Neural cell (in vitro differentiated cells): ENCODE measurements at regions not wholly inside any gene's neighbourhood (a gene's known extent, or its start where the extent isn't known, plus 50 kb on each side); places are given as distances from the start of the nearest gene placed in this dataset.

Experiments
- H2AFZ ChIP-seq: fragments of 200-600, 300-800 bp; sonication (generic), shearing (Covaris generic); 2 replicates; pipeline ENCODE4 v1.6.0; 2014; ENCODE audit warnings: low read depth, mild to moderate bottlenecking, antibody characterized with exemption, low read length, moderate library complexity
- H3F3A ChIP-seq: fragments of 200-600 bp; shearing (Covaris generic); 2 replicates; pipeline ENCODE4 v1.6.1; 2016; ENCODE audit warnings: mild to moderate bottlenecking, moderate library complexity, mixed read lengths, antibody characterized with exemption, low read length; ENCODE audit not compliant: insufficient read depth, poor library complexity, severe bottlenecking
- H3K27ac ChIP-seq: fragments of 200-600, 300-800 bp; sonication (generic), shearing (Covaris generic); 2 replicates; pipeline ENCODE4 v1.5.1; 2014; ENCODE audit warnings: mild to moderate bottlenecking, low read length, moderate library complexity
- H3K27me3 ChIP-seq: fragments of 300-800, 200-600 bp; sonication (generic), shearing (Covaris generic); 2 replicates; pipeline ENCODE4 v1.6.0; 2014; ENCODE audit warnings: mild to moderate bottlenecking, low read depth, low read length, moderate library complexity; ENCODE audit not compliant: insufficient read depth
- H3K36me3 ChIP-seq: fragments of 300-800, 200-600 bp; sonication (generic), shearing (Covaris generic); 2 replicates; pipeline ENCODE4 v1.5.1; 2014; ENCODE audit warnings: mild to moderate bottlenecking, antibody characterized with exemption, low read length, moderate library complexity; ENCODE audit not compliant: insufficient read depth
- H3K4me2 ChIP-seq: fragments of 300-800, 200-600 bp; sonication (generic), shearing (Covaris generic); 2 replicates; pipeline ENCODE4 v1.6.0; 2014; ENCODE audit warnings: mild to moderate bottlenecking, low read length
- H3K4me3 ChIP-seq: fragments of 300-800, 200-600 bp; sonication (generic), shearing (Covaris generic); 2 replicates; pipeline ENCODE4 v1.5.1; 2014; ENCODE audit warnings: mild to moderate bottlenecking, low read length, moderate library complexity
- H3K79me2 ChIP-seq: fragments of 200-600 bp; shearing (Covaris generic); replicated peaks from 2 replicates; pipeline ENCODE4 v1.6.0; 2014; ENCODE audit warnings: mild to moderate bottlenecking, low read length, moderate library complexity; ENCODE audit not compliant: insufficient read depth
- H3K9ac ChIP-seq: fragments of 300-800, 200-600 bp; sonication (generic), shearing (Covaris generic); 2 replicates; pipeline ENCODE4 v1.6.1; 2016; ENCODE audit warnings: mild to moderate bottlenecking, low read length, mixed read lengths
- H3K9me2 ChIP-seq: fragments of 200-600 bp; shearing (Covaris generic); 2 replicates; pipeline ENCODE4 v1.6.1; 2016; ENCODE audit warnings: mild to moderate bottlenecking, low read length, mixed read lengths; ENCODE audit not compliant: insufficient read depth
- H3K9me3 ChIP-seq: fragments of 200-600, 300-800 bp; sonication (generic), shearing (Covaris generic); 2 replicates; pipeline ENCODE4 v1.6.1; 2016; ENCODE audit warnings: mild to moderate bottlenecking, mixed run types, low read length, moderate library complexity, mixed read lengths
- H4K20me1 ChIP-seq: fragments of 200-600 bp; shearing (Covaris generic); 2 replicates; pipeline ENCODE4 v1.6.1; 2016; ENCODE audit warnings: mild to moderate bottlenecking, mixed run types; ENCODE audit not compliant: insufficient read depth
- EP300 ChIP-seq: fragments of 450-650 bp; conservative IDR thresholded peaks from 2 replicates; pipeline ENCODE4 v1.6.1; 2014; ENCODE audit warnings: antibody characterized with exemption, mild to moderate bottlenecking, moderate library complexity; ENCODE audit not compliant: poor library complexity, severe bottlenecking
- EZH2 ChIP-seq: fragments of 200-600, 300-800 bp; shearing (Covaris generic), sonication (generic); IDR thresholded peaks from 2 replicates; pipeline ENCODE4 v1.6.1; 2014; ENCODE audit warnings: antibody characterized with exemption, low read length, borderline replicate concordance, mild to moderate bottlenecking; ENCODE audit not compliant: insufficient read depth, poor library complexity, severe bottlenecking
- TF ChIP-seq, protein P1 (sequence below): IDR thresholded peaks from 2 replicates; pipeline ENCODE4 v1.6.1; 2012; ENCODE audit warnings: borderline replicate concordance

DNA sequence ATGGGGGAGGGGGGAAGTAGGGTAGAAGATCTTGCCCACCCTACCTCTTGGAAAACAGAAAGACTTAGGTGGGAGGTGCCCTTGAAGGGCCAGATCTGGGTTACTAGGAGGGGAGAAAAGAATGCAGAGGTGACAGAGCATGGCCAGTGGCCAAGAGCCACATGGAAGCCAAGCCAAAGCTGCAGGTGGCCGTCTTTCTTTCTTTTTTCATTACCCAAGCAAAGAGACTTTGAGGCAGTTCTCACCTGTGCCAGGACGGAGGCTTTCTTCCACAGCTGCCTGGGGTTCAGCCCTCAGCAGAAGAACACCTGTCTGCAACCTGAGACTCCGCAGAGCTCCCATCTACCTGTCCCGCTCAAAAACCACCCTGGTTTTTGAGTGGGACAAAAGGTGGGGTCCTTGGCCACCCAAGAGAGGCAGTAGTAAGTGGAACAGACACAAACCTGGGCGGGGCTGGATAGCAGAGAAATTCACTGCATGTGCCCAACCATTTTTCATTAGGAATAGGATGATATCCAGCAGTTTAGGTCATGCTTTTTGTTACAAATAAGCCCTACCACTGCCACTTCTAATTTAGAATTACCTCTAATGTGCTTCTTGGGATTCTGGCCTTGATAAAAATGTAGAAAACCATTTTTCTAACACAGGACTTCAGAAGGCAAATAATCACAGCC lies 116.5 kb downstream of the DYRK2 start:
- Histone ChIP-seq H3K9me3 (no peaks in the 10 kb centered on the region), H2AFZ (no peak overlapping the region), H3F3A (no peaks in the 10 kb centered on the region), H4K20me1 (no peaks in the 10 kb centered on the region), H3K4me3 (no peak overlapping the region), H3K79me2 (no peaks in the 10 kb centered on the region), H3K36me3 (no peaks in the 10 kb centered on the region), H3K27me3 (no peaks in the 10 kb centered on the region), H3K27ac (no peak overlapping the region), H3K9me2 (no peaks in the 10 kb centered on the region), H3K9ac (no peak overlapping the region), H3K4me2 (no peak overlapping the region)
- TF ChIP-seq, protein P1, sequence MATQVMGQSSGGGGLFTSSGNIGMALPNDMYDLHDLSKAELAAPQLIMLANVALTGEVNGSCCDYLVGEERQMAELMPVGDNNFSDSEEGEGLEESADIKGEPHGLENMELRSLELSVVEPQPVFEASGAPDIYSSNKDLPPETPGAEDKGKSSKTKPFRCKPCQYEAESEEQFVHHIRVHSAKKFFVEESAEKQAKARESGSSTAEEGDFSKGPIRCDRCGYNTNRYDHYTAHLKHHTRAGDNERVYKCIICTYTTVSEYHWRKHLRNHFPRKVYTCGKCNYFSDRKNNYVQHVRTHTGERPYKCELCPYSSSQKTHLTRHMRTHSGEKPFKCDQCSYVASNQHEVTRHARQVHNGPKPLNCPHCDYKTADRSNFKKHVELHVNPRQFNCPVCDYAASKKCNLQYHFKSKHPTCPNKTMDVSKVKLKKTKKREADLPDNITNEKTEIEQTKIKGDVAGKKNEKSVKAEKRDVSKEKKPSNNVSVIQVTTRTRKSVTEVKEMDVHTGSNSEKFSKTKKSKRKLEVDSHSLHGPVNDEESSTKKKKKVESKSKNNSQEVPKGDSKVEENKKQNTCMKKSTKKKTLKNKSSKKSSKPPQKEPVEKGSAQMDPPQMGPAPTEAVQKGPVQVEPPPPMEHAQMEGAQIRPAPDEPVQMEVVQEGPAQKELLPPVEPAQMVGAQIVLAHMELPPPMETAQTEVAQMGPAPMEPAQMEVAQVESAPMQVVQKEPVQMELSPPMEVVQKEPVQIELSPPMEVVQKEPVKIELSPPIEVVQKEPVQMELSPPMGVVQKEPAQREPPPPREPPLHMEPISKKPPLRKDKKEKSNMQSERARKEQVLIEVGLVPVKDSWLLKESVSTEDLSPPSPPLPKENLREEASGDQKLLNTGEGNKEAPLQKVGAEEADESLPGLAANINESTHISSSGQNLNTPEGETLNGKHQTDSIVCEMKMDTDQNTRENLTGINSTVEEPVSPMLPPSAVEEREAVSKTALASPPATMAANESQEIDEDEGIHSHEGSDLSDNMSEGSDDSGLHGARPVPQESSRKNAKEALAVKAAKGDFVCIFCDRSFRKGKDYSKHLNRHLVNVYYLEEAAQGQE = no peak
- no peak for TF ChIP-seq EP300

DNA sequence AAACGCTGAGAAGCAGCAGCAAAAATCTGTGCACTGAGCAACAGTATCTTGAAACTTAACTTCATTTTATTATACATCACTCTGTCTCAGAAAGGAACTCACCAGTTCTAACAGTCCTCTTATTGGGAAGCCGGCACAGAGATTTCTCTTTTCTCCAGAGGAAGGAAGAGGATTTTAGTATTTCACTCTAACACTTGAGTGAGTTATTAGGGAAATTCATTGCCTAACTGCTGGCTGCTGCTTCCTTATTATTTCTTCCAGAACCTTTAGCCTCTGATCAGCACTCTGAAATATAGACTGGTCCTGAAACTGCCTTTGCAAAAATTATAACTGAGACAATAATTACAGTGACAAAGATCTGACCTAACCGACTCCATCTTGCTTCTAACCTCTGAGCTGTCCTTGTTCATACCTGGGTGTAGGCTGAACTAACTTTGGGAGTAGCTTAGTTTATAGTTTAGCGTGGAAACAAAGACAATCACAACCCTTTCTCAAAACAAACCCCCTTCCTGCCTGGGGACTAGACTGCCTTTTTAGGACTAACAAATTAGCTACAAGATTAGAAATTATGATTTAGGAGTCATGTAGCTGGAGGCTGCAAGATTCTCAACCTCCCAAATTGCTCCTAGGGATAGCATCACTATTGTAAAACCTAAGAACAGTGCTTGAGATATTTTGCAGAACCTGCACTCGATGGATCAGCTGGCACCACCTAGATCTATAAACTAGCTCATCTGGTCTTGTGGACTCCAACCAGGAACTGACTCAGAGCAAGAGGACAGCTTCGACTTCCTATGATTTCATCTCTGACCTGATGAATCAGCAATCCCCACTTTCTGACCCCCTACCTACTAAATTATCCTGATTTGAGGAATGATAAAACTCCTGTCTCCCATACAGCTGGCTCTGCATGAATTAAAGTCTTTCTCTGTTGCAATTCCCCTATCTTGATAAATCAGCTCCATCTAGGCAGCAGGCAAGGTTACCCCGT lies 117.5 kb downstream of the DYRK2 start:
- H3K27me3 ChIP-seq = no peaks in the 10 kb centered on the region
- H3K9me3 ChIP-seq = no peaks in the 10 kb centered on the region
- H3K4me3 ChIP-seq = no peak overlapping the region
- no peaks in the 10 kb centered on the region for H4K20me1 ChIP-seq
- no peak overlapping the region for H2AFZ ChIP-seq
- no peaks in the 10 kb centered on the region for H3F3A ChIP-seq
- H3K36me3 ChIP-seq = no peaks in the 10 kb centered on the region
- H3K79me2 ChIP-seq = no peaks in the 10 kb centered on the region
- no peaks in the 10 kb centered on the region for H3K9me2 ChIP-seq
- TF ChIP-seq EZH2 = no peak
- TF ChIP-seq, protein P1 = no peak
- no peak overlapping the region for H3K9ac ChIP-seq
- H3K27ac ChIP-seq = no peak overlapping the region
- H3K4me2 ChIP-seq = no peak overlapping the region
